ENCODE measurements at regions not wholly inside any gene's neighbourhood (a gene's known extent, or its start where the extent isn't known, plus 50 kb on each side); places are given as distances from the start of the nearest gene placed in this dataset.

GRCh38 chr7:70986297-70986696, 145.6 kb upstream of the GALNT17 start:
- H2BK20ac ChIP-seq (ENCODE audit: low read length) = no peak overlapping the region
- no peak for FAIRE-seq

More at GRCh38 chr7:70986297-70986696, 145.6 kb upstream of the GALNT17 start:
- no peak overlapping the region for H3K9ac ChIP-seq (replicated peaks in 1 of 4; ENCODE audit: extremely low read depth in 1 of 4, low read depth in 3 of 4, low read length in 3 of 4)
- H3K79me2 ChIP-seq (ENCODE audit: control insufficient read depth in 1 of 2, insufficient read depth in 2 of 2, low read length in 2 of 2) = no peaks in the 10 kb centered on the region
- ChIA-PET POLR2A (ENCODE audit: partially characterized antibody) (no interaction called here), CTCF (ENCODE audit: partially characterized antibody) (no interaction called here)
- H3K4me2 ChIP-seq (ENCODE audit: insufficient read depth in 1 of 2, low read depth in 2 of 2, low read length in 2 of 2) = no peak overlapping the region
- no peak overlapping the region for H4K91ac ChIP-seq (replicated peaks; ENCODE audit: insufficient read length, low read length)
- H3K9me3 ChIP-seq (ENCODE audit: insufficient read depth in 2 of 2, low read depth in 1 of 2, low read length in 1 of 2) = no peaks in the 10 kb centered on the region
- H3K18ac ChIP-seq (ENCODE audit: extremely low read depth, low read length) = no peak overlapping the region
- H3K56ac ChIP-seq (replicated peaks; ENCODE audit: insufficient read length, low read depth, low read length) = no peak overlapping the region
- H2BK5ac ChIP-seq (ENCODE audit: low read depth, low read length) = no peak overlapping the region
- H3K4ac ChIP-seq (replicated peaks; ENCODE audit: insufficient read length, low read depth, low read length) = no peak overlapping the region
- H3K14ac ChIP-seq (ENCODE audit: insufficient read length) = no peak overlapping the region
- H3K27me3 ChIP-seq (replicated peaks in 1 of 4; ENCODE audit: control insufficient read depth in 3 of 4, extremely low read depth in 1 of 4, insufficient read depth in 3 of 4, low read length in 3 of 4) = no peaks in the 10 kb centered on the region
- TF ChIP-seq CHD2 (IDR thresholded peaks at IDR 0.05; ENCODE audit: low read length) (no peak), SP1 (IDR thresholded peaks at IDR 0.05; ENCODE audit: low read depth, low read length) (no peak), EZH2 (IDR thresholded peaks at IDR 0.05; ENCODE audit: low read depth, low read length, severe bottlenecking) (no peak), NANOG (IDR thresholded peaks at IDR 0.05; ENCODE audit: insufficient read depth, low read depth, low read length, poor library complexity, severe bottlenecking) (no peak), RNF2 (IDR thresholded peaks at IDR 0.05; ENCODE audit: borderline replicate concordance, low read depth, low read length, missing control alignments, poor library complexity, severe bottlenecking) (no peak), TBP (IDR thresholded peaks at IDR 0.05; ENCODE audit: low read depth, low read length) (no peak), RBBP5 (IDR thresholded peaks at IDR 0.05; ENCODE audit: borderline replicate concordance, low read depth, low read length) (no peak)
- no peak overlapping the region for H2BK120ac ChIP-seq (replicated peaks; ENCODE audit: low read depth, low read length)
- no peak overlapping the region for H4K8ac ChIP-seq (ENCODE audit: extremely low read depth, insufficient read depth, low read length)
- H4K20me1 ChIP-seq (replicated peaks in 1 of 2; ENCODE audit: control insufficient read depth in 1 of 2, insufficient read depth in 2 of 2, low read length in 2 of 2) = no peaks in the 10 kb centered on the region
- no peak overlapping the region for H3K23ac ChIP-seq (ENCODE audit: insufficient read length)
- H3K79me1 ChIP-seq (ENCODE audit: low read depth, low read length) = no peaks in the 10 kb centered on the region
- H2AK5ac ChIP-seq (ENCODE audit: low read depth, low read length) = no peak overlapping the region
- no peak for DNase-seq (ENCODE audit: low read depth in 1 of 2, low spot score in 2 of 2)
- H2BK12ac ChIP-seq (ENCODE audit: low read depth, low read length) = no peak overlapping the region; the same call in 1 of the 2 replicates
- H2AFZ ChIP-seq (ENCODE audit: low read length) = no peak overlapping the region
- no peak overlapping the region for H3K27ac ChIP-seq (ENCODE audit: low read depth, low read length)
- no peak overlapping the region for H2BK15ac ChIP-seq (ENCODE audit: low read length)
- H3K4me1 ChIP-seq (replicated peaks in 1 of 4; ENCODE audit: control insufficient read depth in 3 of 4, insufficient read depth in 4 of 4, low read length in 3 of 4) = peaks cover 0 to 4% (median 0%) of the 10 kb centered on the region in 4 experiments; a peak in 1 of 7 replicates
- H3K4me3 ChIP-seq (ENCODE audit: extremely low read depth in 1 of 4, insufficient read depth in 2 of 4, low read depth in 3 of 4, low read length in 4 of 4) = no peak overlapping the region
- WGBS, 2 experiments (ENCODE audit: extremely low coverage in 1 of 2, insufficient coverage in 1 of 2, insufficient read length in 1 of 2, insufficient replicate concordance in 2 of 2, low coverage in 1 of 2, low lambda C conversion rate in 2 of 2, missing lambda C conversion rate in 1 of 2) = 84% methylated on average over 2 of the region's 2 CpGs; no CpG with 5 or more reads in 1 of the 2 experiments
- no peaks in the 10 kb centered on the region for H3K23me2 ChIP-seq (ENCODE audit: low read depth, low read length)
- no peak overlapping the region for H4K5ac ChIP-seq (ENCODE audit: insufficient read length, low read depth, low read length)
- no peaks in the 10 kb centered on the region for H3K36me3 ChIP-seq (ENCODE audit: control insufficient read depth in 2 of 4, insufficient read depth in 4 of 4, low read length in 3 of 4)

Measured in H1 (cell line).